OCI-LY7 (cell line): ENCODE measurements at regions not wholly inside any gene's neighbourhood (a gene's known extent, or its start where the extent isn't known, plus 50 kb on each side); places are given as distances from the start of the nearest gene placed in this dataset.
"Not testable (repeated sequence)": the region's sequence is repeated elsewhere in the genome, so short reads cannot be mapped to it uniquely, and the experiment has no call there.

Experiments used
- CTCF ChIP-seq: fragments of 200-600 bp; sonication (generic); conservative IDR thresholded peaks from 2 replicates; pipeline ENCODE4 v1.5.1; 2014; ENCODE audit warnings: mild to moderate bottlenecking, antibody characterized with exemption, low read length, moderate library complexity, mixed read lengths
- EZH2phosphoT487 ChIP-seq: fragments of 200-600 bp; sonication (generic); IDR thresholded peaks from 2 replicates; pipeline ENCODE4 v1.6.1; 2018; ENCODE audit warnings: low read depth, borderline replicate concordance, mild to moderate bottlenecking, mixed run types, antibody characterized with exemption, low read length, moderate library complexity, mixed read lengths

- not testable (repeated sequence) for TF ChIP-seq CTCF, EZH2phosphoT487
These were observed 216.2 kb downstream of the FGFR2 start for GRCh38 chr10:121382029-121382520.
